ENCODE measurements at regions not wholly inside any gene's neighbourhood (a gene's known extent, or its start where the extent isn't known, plus 50 kb on each side); places are given as distances from the start of the nearest gene placed in this dataset.

DNA sequence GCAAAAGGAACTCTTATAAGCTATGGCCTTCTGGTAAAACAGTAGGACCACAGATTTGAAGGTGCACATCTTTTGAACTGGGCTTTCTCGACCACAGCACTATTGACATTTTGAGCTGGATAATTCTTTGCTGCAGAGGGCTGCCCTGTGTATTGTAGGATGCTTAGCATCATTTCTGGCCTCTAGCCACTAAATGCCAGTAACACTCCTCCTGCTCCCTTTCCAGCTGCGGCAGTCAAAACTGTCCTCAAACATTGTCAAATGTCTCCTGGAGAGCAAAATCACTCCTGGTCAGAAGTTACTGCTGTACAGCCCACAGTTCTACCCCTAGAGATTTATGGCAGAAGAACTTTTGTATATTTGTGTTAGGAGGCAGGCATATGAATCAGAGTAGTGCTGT lies 836.7 kb downstream of the PLA2G4A start:
- no peak for DNase-seq (ENCODE audit: insufficient read length, low spot score)

DNA sequence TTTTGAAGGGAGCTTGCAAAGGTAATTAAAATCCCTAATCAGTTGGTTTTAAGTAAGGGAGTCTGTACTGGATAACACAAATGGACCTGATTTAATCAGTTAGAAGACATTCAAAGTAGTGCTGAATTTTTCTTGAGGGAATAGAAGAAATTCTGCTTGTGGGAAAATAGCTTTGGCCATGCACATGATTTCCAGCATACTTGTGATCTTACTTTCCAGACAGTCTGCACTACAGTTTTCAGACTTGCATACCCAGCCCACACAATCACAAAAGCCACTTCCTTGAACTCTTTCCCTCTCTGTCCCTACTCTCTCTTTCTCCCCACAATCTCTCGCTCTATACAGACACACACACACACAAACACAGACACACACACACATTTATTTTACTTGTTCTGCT lies 852.1 kb downstream of the PLA2G4A start:
- no peak for FAIRE-seq
- TF ChIP-seq, protein P1, sequence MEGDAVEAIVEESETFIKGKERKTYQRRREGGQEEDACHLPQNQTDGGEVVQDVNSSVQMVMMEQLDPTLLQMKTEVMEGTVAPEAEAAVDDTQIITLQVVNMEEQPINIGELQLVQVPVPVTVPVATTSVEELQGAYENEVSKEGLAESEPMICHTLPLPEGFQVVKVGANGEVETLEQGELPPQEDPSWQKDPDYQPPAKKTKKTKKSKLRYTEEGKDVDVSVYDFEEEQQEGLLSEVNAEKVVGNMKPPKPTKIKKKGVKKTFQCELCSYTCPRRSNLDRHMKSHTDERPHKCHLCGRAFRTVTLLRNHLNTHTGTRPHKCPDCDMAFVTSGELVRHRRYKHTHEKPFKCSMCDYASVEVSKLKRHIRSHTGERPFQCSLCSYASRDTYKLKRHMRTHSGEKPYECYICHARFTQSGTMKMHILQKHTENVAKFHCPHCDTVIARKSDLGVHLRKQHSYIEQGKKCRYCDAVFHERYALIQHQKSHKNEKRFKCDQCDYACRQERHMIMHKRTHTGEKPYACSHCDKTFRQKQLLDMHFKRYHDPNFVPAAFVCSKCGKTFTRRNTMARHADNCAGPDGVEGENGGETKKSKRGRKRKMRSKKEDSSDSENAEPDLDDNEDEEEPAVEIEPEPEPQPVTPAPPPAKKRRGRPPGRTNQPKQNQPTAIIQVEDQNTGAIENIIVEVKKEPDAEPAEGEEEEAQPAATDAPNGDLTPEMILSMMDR (IDR thresholded peaks at IDR 0.05; ENCODE audit: insufficient read depth, missing control alignments): no peak
- no peak for DNase-seq (ENCODE audit: insufficient read length, low spot score)

More for the DNA sequence above, 836.7 kb downstream of the PLA2G4A start:
- FAIRE-seq: no peak
- TF ChIP-seq, protein P1 (IDR thresholded peaks at IDR 0.05; ENCODE audit: insufficient read depth, missing control alignments): no peak

DNA sequence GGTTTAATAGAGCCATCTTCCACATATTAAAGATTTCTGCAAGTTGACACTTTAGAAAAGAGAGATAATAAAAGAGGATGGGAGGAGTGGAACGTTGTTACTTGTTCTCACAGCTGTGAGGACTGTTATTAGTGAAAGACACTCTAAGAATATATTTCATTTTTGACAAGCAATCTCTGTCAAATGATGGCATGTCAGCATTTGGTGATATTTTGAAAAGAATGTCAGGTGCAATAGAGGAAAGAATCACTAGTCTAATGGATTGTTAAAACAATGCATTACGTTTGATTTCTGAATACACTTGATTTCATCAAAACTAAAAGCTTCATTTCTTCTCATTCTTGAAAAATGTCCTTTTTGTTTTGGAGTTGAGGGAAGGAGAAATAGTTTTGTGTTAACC lies 853.4 kb downstream of the PLA2G4A start:
- peak; percentile 89 for FAIRE-seq
- TF ChIP-seq, protein P1 (IDR thresholded peaks at IDR 0.05; ENCODE audit: insufficient read depth, missing control alignments): no peak
- no peak for DNase-seq (ENCODE audit: insufficient read length, low spot score)

DNA sequence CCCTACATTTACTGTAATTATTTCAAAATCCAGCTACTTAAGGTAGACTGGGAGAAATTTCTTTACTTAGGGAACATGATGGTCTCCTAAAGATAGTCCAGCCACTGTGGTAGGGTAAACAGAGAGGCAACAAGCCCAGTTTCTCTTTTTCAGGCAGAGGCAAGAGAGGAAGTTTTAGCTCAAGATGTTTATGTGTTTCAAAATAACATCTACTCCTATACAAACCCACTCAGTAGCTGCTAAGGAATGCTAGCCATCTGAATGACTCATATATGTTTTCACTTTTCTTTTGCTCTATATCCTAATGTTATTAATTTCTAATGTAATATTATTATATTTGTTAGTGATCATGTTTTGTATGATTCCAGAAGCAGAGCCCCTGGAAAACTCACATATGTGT lies 856.6 kb downstream of the PLA2G4A start:
- no peak for DNase-seq (ENCODE audit: insufficient read length, low spot score)

DNA sequence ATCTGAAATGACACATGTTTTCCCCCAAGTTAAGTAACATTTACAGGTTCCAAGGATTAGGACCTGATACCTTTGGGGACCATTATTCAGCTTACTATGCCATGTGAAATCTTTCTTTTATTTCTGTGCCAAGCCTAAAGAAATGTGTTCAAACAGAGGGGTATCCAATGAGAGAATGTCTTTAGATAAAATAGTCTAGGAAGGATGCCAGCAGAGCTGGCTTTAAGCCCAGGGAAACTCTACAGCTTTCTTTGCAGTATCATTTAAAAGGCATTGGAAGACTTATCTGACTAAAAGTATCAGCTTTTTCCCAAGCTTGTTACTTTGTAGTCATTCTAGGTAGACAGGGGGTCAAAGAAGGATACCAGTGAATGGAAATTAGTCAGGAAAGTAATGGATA lies 860.4 kb downstream of the PLA2G4A start:
- peak; percentile 55 for FAIRE-seq
- TF ChIP-seq, protein P1 (IDR thresholded peaks at IDR 0.05; ENCODE audit: insufficient read depth, missing control alignments): no peak
- no peak for DNase-seq (ENCODE audit: insufficient read length, low spot score)

More for the DNA sequence above, 856.6 kb downstream of the PLA2G4A start:
- no peak for FAIRE-seq
- TF ChIP-seq, protein P1 (IDR thresholded peaks at IDR 0.05; ENCODE audit: insufficient read depth, missing control alignments): no peak

DNA sequence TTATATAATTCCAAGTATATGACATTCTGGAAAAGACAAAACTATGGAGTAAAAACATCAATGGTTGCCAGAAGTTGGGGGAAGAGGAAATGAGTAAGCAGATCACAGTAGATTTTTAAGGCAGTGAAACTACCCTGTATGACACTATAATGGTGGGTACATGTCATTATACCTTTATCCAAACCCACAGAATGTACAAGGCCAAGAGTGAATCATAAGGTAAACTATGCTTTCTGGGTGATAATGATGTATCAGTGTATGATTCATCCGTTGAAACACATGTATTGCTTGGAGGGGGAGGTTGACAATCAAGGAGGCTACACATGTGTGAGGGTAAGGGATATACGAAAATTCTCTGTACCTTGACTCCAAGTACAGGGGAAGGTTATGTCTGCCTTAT lies 862.7 kb downstream of the PLA2G4A start:
- TF ChIP-seq, protein P1 (IDR thresholded peaks at IDR 0.05; ENCODE audit: insufficient read depth, missing control alignments): no peak
- FAIRE-seq (peak; percentile 77), DNase-seq (ENCODE audit: insufficient read length, low spot score) (no peak)

DNA sequence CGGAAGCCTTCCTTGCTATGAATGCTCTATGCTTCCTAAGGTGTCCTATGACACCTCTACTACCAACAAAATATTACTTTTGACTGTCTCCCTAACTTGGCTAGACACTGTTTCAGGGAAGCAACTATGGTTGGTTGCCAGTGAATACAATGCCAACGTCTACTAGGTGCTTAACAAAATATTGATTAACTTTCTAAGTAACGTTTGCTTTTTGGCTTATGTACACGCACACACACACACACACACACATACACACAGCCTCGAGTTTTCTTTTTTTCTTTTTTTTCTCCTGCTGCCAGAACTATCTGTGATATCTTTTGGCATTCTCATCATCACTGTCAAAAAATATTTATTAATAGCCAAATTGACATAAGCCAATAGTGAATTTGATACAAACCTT lies 864.0 kb downstream of the PLA2G4A start:
- TF ChIP-seq, protein P1 (IDR thresholded peaks at IDR 0.05; ENCODE audit: insufficient read depth, missing control alignments): no peak
- DNase-seq (ENCODE audit: insufficient read length, low spot score) (no peak), FAIRE-seq (no peak)

All from D721Med (cell line).